Natural killer cell (primary cell): ENCODE measurements at regions not wholly inside any gene's neighbourhood (a gene's known extent, or its start where the extent isn't known, plus 50 kb on each side); places are given as distances from the start of the nearest gene placed in this dataset.
"Not testable (repeated sequence)": the region's sequence is repeated elsewhere in the genome, so short reads cannot be mapped to it uniquely, and the experiment has no call there.

ENCODE experiments used
- ATAC-seq, 3 donors: fragments of 150-1000 bp in 2 of 3; fragments of 200-7000 bp in 1 of 3; cut with Tn5 transposase; 1 replicate in 1 of 3; 2 replicates in 2 of 3; pipeline ENCODE4 v1.10.0; 2021; ENCODE audit warnings: mild to moderate bottlenecking in 2 of 3, moderate library complexity in 2 of 3
- DNase-seq, 2 donors: peaks; one replicate each; pipeline versions ENCODE4 v3.0.0 to v3.0.0-alpha.2; 2013 to 2021; ENCODE audit warnings: mixed read lengths in 1 of 2
- H3K27ac ChIP-seq: one replicate; pipeline ENCODE4 v1.5.1; 2013; ENCODE audit warnings: mild to moderate bottlenecking, low read length
- H3K27me3 ChIP-seq: one replicate; pipeline ENCODE4 v1.6.1; 2013; ENCODE audit warnings: low read length; ENCODE audit not compliant: control insufficient read depth, insufficient read depth
- H3K36me3 ChIP-seq: one replicate; pipeline ENCODE4 v1.6.1; 2013; ENCODE audit warnings: low read length; ENCODE audit not compliant: control insufficient read depth, insufficient read depth
- H3K4me1 ChIP-seq: one replicate; pipeline ENCODE4 v1.6.1; 2013; ENCODE audit warnings: low read length; ENCODE audit not compliant: control insufficient read depth, insufficient read depth
- H3K4me3 ChIP-seq: one replicate; pipeline ENCODE4 v1.5.1; 2013; ENCODE audit warnings: low read length
- H3K9me3 ChIP-seq: one replicate; pipeline ENCODE4 v1.6.1; 2013; ENCODE audit warnings: low read length; ENCODE audit not compliant: control insufficient read depth, insufficient read depth
- H3K27ac Mint-ChIP-seq, 2 donors: one replicate each; pipeline ENCODE4 v1.8.0; 2022; ENCODE audit warnings: mild to moderate bottlenecking in 2 of 2, mixed read lengths in 2 of 2, moderate library complexity in 1 of 2
- H3K27me3 Mint-ChIP-seq, 2 donors: one replicate each; pipeline ENCODE4 v1.8.0; 2022; ENCODE audit warnings: low read depth in 2 of 2, mixed read lengths in 2 of 2
- H3K36me3 Mint-ChIP-seq: one replicate; pipeline ENCODE4 v1.8.0; 2022; ENCODE audit warnings: mixed read lengths
- H3K4me1 Mint-ChIP-seq, 2 donors: one replicate each; pipeline ENCODE4 v1.8.0; 2022; ENCODE audit warnings: mixed read lengths in 2 of 2
- H3K4me3 Mint-ChIP-seq: one replicate; pipeline ENCODE4 v1.8.0; 2022; ENCODE audit warnings: mild to moderate bottlenecking, moderate library complexity, mixed read lengths
- H3K9me3 Mint-ChIP-seq, 2 donors: one replicate each; pipeline ENCODE4 v1.8.0; 2022; ENCODE audit warnings: mixed read lengths in 2 of 2
- WGBS: methylation state at CpG from one replicate; pipeline ENCODE4 v1.1.7; 2013; ENCODE audit warnings: missing lambda C conversion rate; ENCODE audit not compliant: insufficient coverage; 5-methylcytosine and 5-hydroxymethylcytosine counted together
- intact Hi-C: fragments of 100-400 bp; cut with micrococcal nuclease; formaldehyde crosslinking; loops from one replicate; pipeline ENCODE4 v1.14.2; 2022
- TF ChIP-seq, protein P1 (sequence below): fragments of 200-600 bp; IDR thresholded peaks from one replicate; pipeline ENCODE4 v1.8.0; 2022; ENCODE audit warnings: antibody characterized with exemption

DNA sequence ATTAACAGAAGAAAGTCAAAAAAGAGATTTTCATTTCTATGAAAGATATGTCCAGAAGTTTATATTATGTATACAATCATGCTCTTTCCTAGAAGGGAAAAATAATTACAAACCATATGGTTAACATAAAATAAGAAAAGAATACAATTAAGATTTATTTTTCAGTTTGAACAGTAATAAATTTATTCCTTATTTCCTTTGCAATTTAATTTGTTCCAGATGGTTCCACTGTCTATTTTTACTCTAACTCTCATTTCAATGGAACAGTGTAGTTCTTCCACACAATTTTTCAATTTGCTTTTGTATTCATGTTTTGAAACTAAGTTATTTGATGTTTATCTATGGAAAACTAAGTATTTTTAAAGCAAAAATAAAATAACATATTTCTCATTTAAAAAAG lies 1026.3 kb downstream of the TAF11L14 start:
- no peaks in the 10 kb centered on the region for H3K4me1 ChIP-seq
- ATAC-seq: no peak
- Mint-ChIP-seq H3K27me3 (no peaks in the 10 kb centered on the region), H3K9me3 (peaks cover 0 to 7% of the 10 kb centered on the region in 2 donors), H3K36me3 (no peaks in the 10 kb centered on the region), H3K4me1 (no peaks in the 10 kb centered on the region), H3K4me3 (no peak overlapping the region), H3K27ac (no peak overlapping the region)
- no peaks in the 10 kb centered on the region for H3K36me3 ChIP-seq
- intact Hi-C loops: no loop called here
- H3K4me3 ChIP-seq: no peak overlapping the region
- no peak overlapping the region for H3K27ac ChIP-seq
- TF ChIP-seq, protein P1, sequence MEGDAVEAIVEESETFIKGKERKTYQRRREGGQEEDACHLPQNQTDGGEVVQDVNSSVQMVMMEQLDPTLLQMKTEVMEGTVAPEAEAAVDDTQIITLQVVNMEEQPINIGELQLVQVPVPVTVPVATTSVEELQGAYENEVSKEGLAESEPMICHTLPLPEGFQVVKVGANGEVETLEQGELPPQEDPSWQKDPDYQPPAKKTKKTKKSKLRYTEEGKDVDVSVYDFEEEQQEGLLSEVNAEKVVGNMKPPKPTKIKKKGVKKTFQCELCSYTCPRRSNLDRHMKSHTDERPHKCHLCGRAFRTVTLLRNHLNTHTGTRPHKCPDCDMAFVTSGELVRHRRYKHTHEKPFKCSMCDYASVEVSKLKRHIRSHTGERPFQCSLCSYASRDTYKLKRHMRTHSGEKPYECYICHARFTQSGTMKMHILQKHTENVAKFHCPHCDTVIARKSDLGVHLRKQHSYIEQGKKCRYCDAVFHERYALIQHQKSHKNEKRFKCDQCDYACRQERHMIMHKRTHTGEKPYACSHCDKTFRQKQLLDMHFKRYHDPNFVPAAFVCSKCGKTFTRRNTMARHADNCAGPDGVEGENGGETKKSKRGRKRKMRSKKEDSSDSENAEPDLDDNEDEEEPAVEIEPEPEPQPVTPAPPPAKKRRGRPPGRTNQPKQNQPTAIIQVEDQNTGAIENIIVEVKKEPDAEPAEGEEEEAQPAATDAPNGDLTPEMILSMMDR: no peak
- no peak for DNase-seq
- no peaks in the 10 kb centered on the region for H3K9me3 ChIP-seq
- H3K27me3 ChIP-seq: no peaks in the 10 kb centered on the region

DNA sequence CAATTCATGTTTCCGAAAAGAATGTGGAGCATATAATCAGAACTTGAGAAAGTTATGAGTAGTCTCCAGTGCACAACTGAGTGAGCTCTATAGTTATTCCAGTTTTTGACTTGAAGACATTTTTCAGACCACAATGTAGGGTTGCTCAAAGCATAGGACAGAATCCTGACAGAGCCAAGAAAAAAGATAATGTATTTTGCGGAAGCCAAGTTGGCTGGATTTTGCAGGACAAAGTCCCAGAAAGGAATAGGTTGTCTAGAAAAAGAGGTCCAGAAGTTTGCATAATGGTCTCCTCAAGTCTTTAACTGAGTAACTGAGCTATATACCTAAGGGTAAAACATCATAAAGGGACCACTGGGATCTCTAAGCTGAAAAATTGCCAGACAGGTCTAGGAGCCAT lies 1028.0 kb downstream of the TAF11L14 start:
- TF ChIP-seq, protein P1: no peak
- Mint-ChIP-seq H3K4me3 (no peak overlapping the region), H3K27me3 (no peaks in the 10 kb centered on the region), H3K36me3 (no peaks in the 10 kb centered on the region), H3K9me3 (peaks cover 0 to 6% of the 10 kb centered on the region in 2 donors), H3K4me1 (no peaks in the 10 kb centered on the region), H3K27ac (no peak overlapping the region)
- Histone ChIP-seq H3K9me3 (no peaks in the 10 kb centered on the region), H3K27ac (no peak overlapping the region), H3K4me1 (no peaks in the 10 kb centered on the region), H3K4me3 (no peak overlapping the region), H3K36me3 (no peaks in the 10 kb centered on the region), H3K27me3 (no peaks in the 10 kb centered on the region)
- no peak for DNase-seq
- intact Hi-C loops: no loop called here
- WGBS: 94% methylated on average over 2 of the region's 2 CpGs
- no peak for ATAC-seq

DNA sequence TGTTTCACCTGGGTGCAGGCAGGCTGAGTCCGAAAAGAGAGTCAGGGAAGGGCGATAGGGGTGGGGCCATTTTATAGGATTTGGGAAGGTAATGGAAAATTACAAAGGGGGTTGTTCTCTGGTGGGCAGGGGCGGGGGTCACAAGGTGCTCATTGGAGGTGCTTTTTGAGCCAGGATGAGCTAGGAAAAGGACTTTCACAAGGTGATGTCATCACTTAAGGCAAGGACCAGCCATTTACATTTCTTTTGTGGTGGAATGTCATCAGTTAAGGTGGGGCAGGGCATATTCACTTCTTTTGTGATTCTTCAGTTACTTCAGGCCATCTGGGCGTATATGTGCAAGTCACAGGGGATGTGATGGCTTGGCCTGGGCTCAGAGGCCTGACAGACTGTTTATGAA lies 1040.0 kb downstream of the TAF11L14 start:
- H3K4me1 Mint-ChIP-seq, H3K4me3 Mint-ChIP-seq, H3K27me3 Mint-ChIP-seq, H3K36me3 ChIP-seq, H3K9me3 ChIP-seq, H3K27ac ChIP-seq, H3K27me3 ChIP-seq, DNase-seq, intact Hi-C loops, H3K4me1 ChIP-seq, H3K36me3 Mint-ChIP-seq, H3K4me3 ChIP-seq, ATAC-seq, H3K27ac Mint-ChIP-seq: not testable (repeated sequence)
- WGBS: 80% methylated on average over 4 of the region's 4 CpGs
- H3K9me3 Mint-ChIP-seq: peaks cover 10 to 17% of the 10 kb centered on the region in 2 donors

DNA sequence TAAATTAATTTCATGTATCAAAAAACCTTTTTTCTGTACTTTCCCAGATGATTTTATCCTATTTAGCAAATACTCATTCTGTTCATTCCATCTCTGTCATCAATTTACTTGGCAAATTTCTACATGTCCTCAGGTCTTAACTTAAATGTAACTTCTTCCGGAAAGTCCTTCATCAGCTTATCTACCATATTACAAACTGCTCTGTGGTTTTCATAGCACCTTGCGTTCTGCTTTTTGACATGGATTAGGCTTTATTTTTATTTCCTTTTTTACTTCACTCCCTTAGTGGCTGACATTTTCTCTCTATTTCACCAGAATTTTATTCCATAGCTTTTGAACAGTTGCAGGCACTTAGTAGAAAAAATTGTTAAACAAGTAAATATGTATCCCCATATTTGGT lies 1040.8 kb downstream of the TAF11L14 start:
- H3K4me1 ChIP-seq: no peaks in the 10 kb centered on the region
- TF ChIP-seq, protein P1: no peak
- no peak overlapping the region for H3K27ac Mint-ChIP-seq
- H3K36me3 ChIP-seq: no peaks in the 10 kb centered on the region
- no peaks in the 10 kb centered on the region for H3K36me3 Mint-ChIP-seq
- no peaks in the 10 kb centered on the region for H3K27me3 Mint-ChIP-seq
- ATAC-seq (no peak), DNase-seq (no peak)
- H3K4me3 ChIP-seq: no peak overlapping the region
- no peaks in the 10 kb centered on the region for H3K9me3 ChIP-seq
- H3K4me1 Mint-ChIP-seq: no peaks in the 10 kb centered on the region
- WGBS: 7% methylated on average over 2 of the region's 2 CpGs
- intact Hi-C loops: no loop called here
- no peaks in the 10 kb centered on the region for H3K27me3 ChIP-seq
- no peak overlapping the region for H3K4me3 Mint-ChIP-seq
- H3K27ac ChIP-seq: no peak overlapping the region
- H3K9me3 Mint-ChIP-seq: peaks cover 5 to 17% of the 10 kb centered on the region in 2 donors
